ENCODE measurements at regions not wholly inside any gene's neighbourhood (a gene's known extent, or its start where the extent isn't known, plus 50 kb on each side); places are given as distances from the start of the nearest gene placed in this dataset.

DNA sequence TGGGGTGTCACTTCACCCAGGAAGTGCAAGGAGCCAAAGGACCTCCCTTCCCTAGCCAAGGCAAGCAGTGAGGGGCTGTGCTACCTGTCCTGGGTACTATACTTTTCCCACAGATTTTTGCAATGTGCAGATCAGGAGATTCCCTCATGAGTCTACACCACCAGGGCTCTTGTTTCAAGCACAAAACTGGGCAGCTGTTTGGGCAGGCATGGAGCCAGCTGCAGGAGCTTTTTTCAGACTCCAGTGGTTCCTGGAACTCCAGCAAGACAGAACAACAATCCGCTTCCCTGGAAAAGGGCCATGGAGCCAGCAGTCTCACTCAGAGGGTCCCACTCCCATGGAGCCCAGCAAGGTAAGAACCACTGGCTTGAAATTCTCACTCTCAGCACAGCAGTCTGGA is 1649.6 kb downstream of the LRRC4C start:
- ChIA-PET POLR2A (no interaction called here), CTCF (no interaction called here)
- H3K4me1 Mint-ChIP-seq = no peaks in the 10 kb centered on the region
- TF ChIP-seq, protein P1, sequence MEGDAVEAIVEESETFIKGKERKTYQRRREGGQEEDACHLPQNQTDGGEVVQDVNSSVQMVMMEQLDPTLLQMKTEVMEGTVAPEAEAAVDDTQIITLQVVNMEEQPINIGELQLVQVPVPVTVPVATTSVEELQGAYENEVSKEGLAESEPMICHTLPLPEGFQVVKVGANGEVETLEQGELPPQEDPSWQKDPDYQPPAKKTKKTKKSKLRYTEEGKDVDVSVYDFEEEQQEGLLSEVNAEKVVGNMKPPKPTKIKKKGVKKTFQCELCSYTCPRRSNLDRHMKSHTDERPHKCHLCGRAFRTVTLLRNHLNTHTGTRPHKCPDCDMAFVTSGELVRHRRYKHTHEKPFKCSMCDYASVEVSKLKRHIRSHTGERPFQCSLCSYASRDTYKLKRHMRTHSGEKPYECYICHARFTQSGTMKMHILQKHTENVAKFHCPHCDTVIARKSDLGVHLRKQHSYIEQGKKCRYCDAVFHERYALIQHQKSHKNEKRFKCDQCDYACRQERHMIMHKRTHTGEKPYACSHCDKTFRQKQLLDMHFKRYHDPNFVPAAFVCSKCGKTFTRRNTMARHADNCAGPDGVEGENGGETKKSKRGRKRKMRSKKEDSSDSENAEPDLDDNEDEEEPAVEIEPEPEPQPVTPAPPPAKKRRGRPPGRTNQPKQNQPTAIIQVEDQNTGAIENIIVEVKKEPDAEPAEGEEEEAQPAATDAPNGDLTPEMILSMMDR (IDR thresholded peaks at IDR 0.05) = no peak
- ATAC-seq (ENCODE audit: low read depth) (no peak), DNase-seq (no peak)
- no peaks in the 10 kb centered on the region for H3K27me3 Mint-ChIP-seq
- intact Hi-C loops (cut with micrococcal nuclease) = no loop called here
- H3K36me3 Mint-ChIP-seq (ENCODE audit: low read depth) = no peaks in the 10 kb centered on the region
- H3K4me3 Mint-ChIP-seq = no peak overlapping the region
- peaks cover 25% of the 10 kb centered on the region for H3K9me3 Mint-ChIP-seq
- H3K27ac Mint-ChIP-seq = no peak overlapping the region

DNA sequence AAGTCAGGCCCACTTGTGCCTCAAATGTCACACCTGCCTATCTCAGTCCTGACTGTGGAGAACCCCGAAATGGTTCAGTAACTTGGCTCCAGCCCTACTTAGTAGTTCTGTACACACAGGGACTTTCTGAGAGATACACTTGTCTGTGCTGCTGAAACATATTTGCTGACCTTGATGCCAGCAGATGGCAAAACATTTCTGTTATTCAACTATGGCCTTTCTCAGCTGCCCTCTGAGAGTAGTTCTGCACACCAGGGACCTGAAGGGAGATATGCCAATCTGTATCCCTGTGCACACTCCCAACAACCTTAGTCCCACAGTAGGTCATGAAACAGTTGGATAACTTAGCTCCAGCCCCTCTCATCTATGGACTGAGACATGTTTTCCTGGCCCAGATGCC is 1651.5 kb downstream of the LRRC4C start:
- intact Hi-C loops (cut with micrococcal nuclease) = no loop called here
- no peaks in the 10 kb centered on the region for H3K27me3 Mint-ChIP-seq
- ATAC-seq (ENCODE audit: low read depth) (no peak), DNase-seq (no peak)
- H3K9me3 Mint-ChIP-seq = peaks cover 24% of the 10 kb centered on the region
- TF ChIP-seq, protein P1 (IDR thresholded peaks at IDR 0.05) = no peak
- no peak overlapping the region for H3K27ac Mint-ChIP-seq
- H3K4me3 Mint-ChIP-seq = no peak overlapping the region
- CTCF ChIA-PET = no interaction called here
- POLR2A ChIA-PET = no interaction called here
- H3K4me1 Mint-ChIP-seq = no peaks in the 10 kb centered on the region
- H3K36me3 Mint-ChIP-seq (ENCODE audit: low read depth) = no peaks in the 10 kb centered on the region

DNA sequence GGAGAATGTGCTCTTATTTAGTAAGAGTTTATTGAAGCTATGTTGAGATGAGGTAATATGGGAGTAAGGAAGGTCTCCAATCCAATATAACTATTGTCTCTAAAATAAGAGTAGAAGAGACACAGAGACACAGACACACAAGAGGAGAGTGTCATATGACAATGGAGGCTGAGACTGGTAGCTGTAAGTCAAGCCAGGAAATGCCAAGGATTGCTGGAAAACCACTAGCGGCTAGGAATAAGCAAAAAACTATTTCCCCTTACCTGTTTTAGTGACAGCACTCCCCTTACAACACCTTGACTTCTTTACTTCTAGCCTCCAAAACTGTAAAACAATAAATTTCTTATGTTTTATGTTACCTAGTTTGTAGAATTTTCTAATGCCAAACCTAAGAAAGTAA is 1652.8 kb downstream of the LRRC4C start:
- H3K4me1 Mint-ChIP-seq = no peaks in the 10 kb centered on the region
- intact Hi-C loops (cut with micrococcal nuclease) = no loop called here
- ATAC-seq (ENCODE audit: low read depth) (no peak), DNase-seq (no peak)
- no peak overlapping the region for H3K4me3 Mint-ChIP-seq
- H3K27me3 Mint-ChIP-seq = no peaks in the 10 kb centered on the region
- ChIA-PET CTCF (no interaction called here), POLR2A (no interaction called here)
- TF ChIP-seq, protein P1 (IDR thresholded peaks at IDR 0.05) = no peak
- no peak overlapping the region for H3K27ac Mint-ChIP-seq
- no peaks in the 10 kb centered on the region for H3K36me3 Mint-ChIP-seq (ENCODE audit: low read depth)
- H3K9me3 Mint-ChIP-seq = peaks cover 20% of the 10 kb centered on the region

DNA sequence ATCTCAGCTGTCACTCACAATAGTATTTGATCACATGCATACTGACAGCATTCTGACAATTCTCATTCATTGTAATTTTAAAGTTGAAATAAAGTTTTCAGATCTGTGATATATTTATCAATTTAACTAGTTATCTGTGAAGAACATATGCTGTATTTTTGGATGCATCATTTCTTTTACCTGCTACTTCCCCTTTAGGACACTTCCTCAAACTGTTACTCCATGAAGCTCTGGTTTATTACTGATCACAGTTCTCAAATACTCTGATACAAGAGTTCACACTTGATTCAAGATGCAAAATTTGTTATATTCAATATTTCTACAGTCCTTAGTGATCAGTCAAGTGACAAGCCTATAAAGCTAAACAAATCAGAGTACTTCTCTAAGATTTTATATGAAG is 1655.2 kb downstream of the LRRC4C start:
- Mint-ChIP-seq H3K4me1 (no peaks in the 10 kb centered on the region), H3K27ac (no peak overlapping the region), H3K36me3 (ENCODE audit: low read depth) (no peaks in the 10 kb centered on the region), H3K27me3 (no peaks in the 10 kb centered on the region), H3K4me3 (no peak overlapping the region), H3K9me3 (peaks cover 14% of the 10 kb centered on the region)
- DNase-seq (no peak), ATAC-seq (ENCODE audit: low read depth) (no peak)
- intact Hi-C loops (cut with micrococcal nuclease) = no loop called here
- CTCF ChIA-PET = no interaction called here
- POLR2A ChIA-PET = no interaction called here
- TF ChIP-seq, protein P1 (IDR thresholded peaks at IDR 0.05) = no peak

DNA sequence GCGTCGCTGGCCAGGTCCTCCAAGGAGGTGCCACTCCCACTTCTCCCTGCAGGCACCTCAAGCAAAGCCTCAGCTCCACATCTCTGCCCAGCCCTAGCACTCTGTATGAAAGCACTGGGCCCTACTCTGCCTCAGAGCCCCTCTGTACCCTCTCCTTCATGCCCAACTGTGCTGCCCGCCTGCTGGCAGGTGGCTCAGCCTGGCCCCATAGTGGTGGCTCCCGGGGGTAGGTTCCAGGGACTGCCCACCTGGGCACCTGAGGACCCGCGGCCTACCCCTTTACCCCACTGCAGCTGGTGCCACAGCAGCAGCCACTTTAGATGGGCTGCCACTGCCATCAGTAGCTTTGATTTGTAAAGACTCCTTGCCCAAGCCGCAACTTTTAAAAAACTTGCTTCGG is 1672.8 kb downstream of the LRRC4C start:
- Mint-ChIP-seq H3K4me3 (no peak overlapping the region), H3K36me3 (ENCODE audit: low read depth) (no peaks in the 10 kb centered on the region), H3K9me3 (peaks cover 3% of the 10 kb centered on the region), H3K4me1 (no peaks in the 10 kb centered on the region), H3K27me3 (no peaks in the 10 kb centered on the region), H3K27ac (no peak overlapping the region)
- ChIA-PET CTCF (no interaction called here), POLR2A (no interaction called here)
- no peak for ATAC-seq (ENCODE audit: low read depth)
- intact Hi-C loops (cut with micrococcal nuclease) = no loop called here
- TF ChIP-seq, protein P1 (IDR thresholded peaks at IDR 0.05) = no peak
- no peak for DNase-seq

Measured in activated B cell treated with CpG ODN at 0.5 μM for 24 hours (primary cell).